Right lobe of liver (tissue), 4 donors: ENCODE measurements at regions not wholly inside any gene's neighbourhood (a gene's known extent, or its start where the extent isn't known, plus 50 kb on each side); places are given as distances from the start of the nearest gene placed in this dataset.

Experiments
- CTCF ChIP-seq, 4 donors: fragments of 200-600 bp in 3 of 4; fragments of 450-650 bp in 1 of 4; IDR thresholded peaks; one replicate each; pipeline versions ENCODE4 v1.5.1 to v1.8.0; 2016 to 2022; ENCODE audit warnings: antibody characterized with exemption in 4 of 4, mild to moderate bottlenecking in 2 of 4
- POLR2A ChIP-seq: fragments of 450-650 bp; IDR thresholded peaks from one replicate; pipeline ENCODE4 v1.6.1; 2017; ENCODE audit warnings: antibody characterized with exemption, mild to moderate bottlenecking
- donor health status: DM: no; HTN: no; CAD: no.
- donor health status: DM: no; HTN: no; CAD: no.
- donor health status: DM: no; HTN: yes; CAD: no.

- TF ChIP-seq CTCF (IDR thresholded peaks at IDR 0.05) = no peak
- TF ChIP-seq POLR2A = no peak
Measured at GRCh38 chr9:124125651-124125977, 114.0 kb downstream of the LHX2 start.
